HCT116 (cell line): ENCODE measurements at regions not wholly inside any gene's neighbourhood (a gene's known extent, or its start where the extent isn't known, plus 50 kb on each side); places are given as distances from the start of the nearest gene placed in this dataset.

ENCODE experiments used
- ATAC-seq: fragments of 200-7000 bp; cut with Tn5 transposase; 2 replicates; pipeline ENCODE4 v1.9.1; 2020; ENCODE audit warnings: mild to moderate bottlenecking, moderate library complexity
- BruUV-seq: library from RNA; stranded (reverse); fragments of 400-500 nt; replicated peaks from 2 replicates; lab custom pipeline; 2021; lab: Mats Ljungman, UMichigan
- CTCF ChIA-PET: fragments of 300-600 bp; sonication (Branson Sonifier 250); formaldehyde crosslinking; loops from one replicate; lab custom pipeline; 2021; ENCODE audit warnings: antibody characterized with exemption; lab: Charles Lee
- POLR2A ChIA-PET: fragments of 300-600, 350-600 bp; sonication (Branson Sonifier 250); formaldehyde crosslinking; loops from one replicate; lab custom pipeline; 2021; ENCODE audit warnings: antibody characterized with exemption; lab: Charles Lee
- RAD21 ChIA-PET, 2 experiments: fragments of 300-600 bp; sonication (Branson Sonifier 250); formaldehyde crosslinking; loops; one replicate each; lab custom pipeline; 2023; ENCODE audit warnings: low total read pairs in 2 of 2; ENCODE audit not compliant: uncharacterized antibody in 2 of 2, unreplicated experiment in 2 of 2, low non-redundant PET in 1 of 2; lab: Charles Lee
- DNase-seq: peaks from one replicate; pipeline ENCODE4 v3.0.0-alpha.2; 2010; ENCODE audit warnings: low read depth, low spot score
- H2AFZ ChIP-seq: fragments of 200-600 bp; shearing (Covaris generic), sonication (generic); 2 replicates; pipeline ENCODE4 v1.6.1; 2017; ENCODE audit warnings: low read depth, mixed run types, mixed read lengths, antibody characterized with exemption, low read length; ENCODE audit not compliant: poor library complexity, severe bottlenecking
- H3K27ac ChIP-seq: 2 replicates; pipeline ENCODE4 v1.5.1; 2012; ENCODE audit warnings: low read depth, low read length
- H3K27me3 ChIP-seq: fragments of 200-600 bp; sonication (generic); 2 replicates; pipeline ENCODE4 v1.6.1; 2016; ENCODE audit warnings: mixed run types, low read length, mixed read lengths; ENCODE audit not compliant: insufficient read depth
- H3K36me3 ChIP-seq, 2 experiments: fragments of 200-500 bp in 1 of 2; fragments of 200-600 bp in 1 of 2; sonication (Bioruptor generic) in 1 of 2; sonication (generic) in 1 of 2; 2 replicates each; pipeline versions ENCODE4 v1.5.1 to v1.6.1; 2014 to 2016; ENCODE audit warnings: low read length in 2 of 2, inconsistent platforms in 1 of 2, mixed read lengths in 1 of 2, mixed run types in 1 of 2; ENCODE audit not compliant: insufficient read depth in 2 of 2, control insufficient read depth in 1 of 2
- H3K4me1 ChIP-seq, 2 experiments: fragments of 200-600 bp in 1 of 2; sonication (generic) in 1 of 2; 2 replicates each; pipeline versions ENCODE4 v1.5.1 to v1.6.1; 2012 to 2017; ENCODE audit warnings: low read length in 2 of 2, inconsistent platforms in 1 of 2, mild to moderate bottlenecking in 1 of 2, mixed read lengths in 1 of 2, mixed run types in 1 of 2, moderate library complexity in 1 of 2; ENCODE audit not compliant: insufficient read depth in 2 of 2, control insufficient read depth in 1 of 2
- H3K4me2 ChIP-seq: fragments of 200-600 bp; sonication (generic); 2 replicates; pipeline ENCODE4 v1.6.1; 2017; ENCODE audit warnings: mixed run types, low read length, mixed read lengths
- H3K4me3 ChIP-seq, 2 experiments: fragments of 200-600 bp in 1 of 2; sonication (generic) in 1 of 2; replicated peaks in 1 of 2; 2 replicates each; pipeline ENCODE4 v1.5.1; 2011 to 2016; ENCODE audit warnings: low read length in 2 of 2, control low read depth in 1 of 2, low read depth in 1 of 2, mild to moderate bottlenecking in 1 of 2, mixed read lengths in 1 of 2, mixed run types in 1 of 2
- H3K79me2 ChIP-seq: fragments of 200-600 bp; sonication (generic); 2 replicates; pipeline ENCODE4 v1.6.1; 2017; ENCODE audit warnings: mild to moderate bottlenecking, mixed run types, low read length, moderate library complexity, mixed read lengths; ENCODE audit not compliant: insufficient read depth
- H3K9ac ChIP-seq: fragments of 200-600 bp; sonication (generic); 2 replicates; pipeline ENCODE4 v1.6.1; 2016; ENCODE audit warnings: low read length, mixed read lengths
- H3K9me2 ChIP-seq: fragments of 200-600 bp; sonication (generic), shearing (Covaris generic); 2 replicates; pipeline ENCODE4 v1.6.1; 2017; ENCODE audit warnings: mixed run types, mild to moderate bottlenecking, moderate library complexity; ENCODE audit not compliant: insufficient read depth
- H3K9me3 ChIP-seq, 2 experiments: fragments of 200-500 bp in 1 of 2; fragments of 200-600 bp in 1 of 2; sonication (Bioruptor generic) in 1 of 2; sonication (generic) in 1 of 2; 2 replicates each; pipeline ENCODE4 v1.6.1; 2014 to 2017; ENCODE audit warnings: low read length in 2 of 2, mixed read lengths in 2 of 2, inconsistent platforms in 1 of 2, low read depth in 1 of 2, mild to moderate bottlenecking in 1 of 2, mixed run types in 1 of 2, moderate library complexity in 1 of 2; ENCODE audit not compliant: control insufficient read depth in 1 of 2, insufficient read depth in 1 of 2
- H4K20me1 ChIP-seq: fragments of 200-600 bp; sonication (generic), shearing (Covaris generic); 2 replicates; pipeline ENCODE4 v1.6.1; 2017; ENCODE audit warnings: mixed run types, mild to moderate bottlenecking, moderate library complexity; ENCODE audit not compliant: insufficient read depth
- CBX3 ChIP-seq: IDR thresholded peaks from 2 replicates; pipeline ENCODE4 v1.6.1; 2012; ENCODE audit warnings: low read depth
- CEBPB ChIP-seq: IDR thresholded peaks from 2 replicates; pipeline ENCODE4 v1.6.1; 2012; ENCODE audit warnings: low read depth
- ELF1 ChIP-seq: IDR thresholded peaks from 2 replicates; pipeline ENCODE4 v1.6.1; 2012; ENCODE audit warnings: low read depth, borderline replicate concordance
- EZH2phosphoT487 ChIP-seq: fragments of 200-600 bp; IDR thresholded peaks from 2 replicates; pipeline ENCODE4 v1.6.1; 2018; ENCODE audit warnings: antibody characterized with exemption, borderline replicate concordance
- FOSL1 ChIP-seq: IDR thresholded peaks from 2 replicates; pipeline ENCODE4 v1.6.1; 2012; ENCODE audit warnings: low read depth
- JUND ChIP-seq: IDR thresholded peaks from 2 replicates; pipeline ENCODE4 v1.6.1; 2012
- POLR2AphosphoS5 ChIP-seq: IDR thresholded peaks from 2 replicates; pipeline ENCODE4 v1.6.1; 2011; ENCODE audit warnings: mild to moderate bottlenecking, low read depth, low read length, moderate library complexity
- RAD21 ChIP-seq: IDR thresholded peaks from 2 replicates; pipeline ENCODE4 v1.6.1; 2012; ENCODE audit warnings: low read depth, mild to moderate bottlenecking
- SIN3A ChIP-seq: IDR thresholded peaks from 2 replicates; pipeline ENCODE4 v1.6.1; 2012; ENCODE audit warnings: low read depth
- SP1 ChIP-seq: IDR thresholded peaks from 2 replicates; pipeline ENCODE4 v1.6.1; 2012; ENCODE audit warnings: low read depth
- ZFX ChIP-seq: fragments of 450-650 bp; IDR thresholded peaks from 2 replicates; pipeline ENCODE4 v1.6.1; 2017
- ZNF274 ChIP-seq: fragments of 200-500 bp; sonication (Bioruptor generic); IDR thresholded peaks from 2 replicates; pipeline ENCODE4 v1.6.1; 2014; ENCODE audit warnings: mild to moderate bottlenecking, low read depth, low read length, inconsistent platforms
- intact Hi-C: fragments of 100-400 bp; cut with micrococcal nuclease; formaldehyde crosslinking; loops from 2 replicates; pipeline ENCODE4 v1.10.0; 2022
- TF ChIP-seq, protein P1 (sequence below): IDR thresholded peaks from 2 replicates; pipeline ENCODE4 v1.6.1; 2012
- TF ChIP-seq, protein P2 (sequence below): IDR thresholded peaks from 2 replicates; pipeline ENCODE4 v1.6.1; 2011; ENCODE audit warnings: mild to moderate bottlenecking, low read length, moderate library complexity; ENCODE audit not compliant: insufficient replicate concordance; ENCODE audit errors: extremely low read depth
- TF ChIP-seq, protein P3 (sequence below): IDR thresholded peaks from 2 replicates; pipeline ENCODE4 v1.6.1; 2012; ENCODE audit warnings: low read depth

DNA sequence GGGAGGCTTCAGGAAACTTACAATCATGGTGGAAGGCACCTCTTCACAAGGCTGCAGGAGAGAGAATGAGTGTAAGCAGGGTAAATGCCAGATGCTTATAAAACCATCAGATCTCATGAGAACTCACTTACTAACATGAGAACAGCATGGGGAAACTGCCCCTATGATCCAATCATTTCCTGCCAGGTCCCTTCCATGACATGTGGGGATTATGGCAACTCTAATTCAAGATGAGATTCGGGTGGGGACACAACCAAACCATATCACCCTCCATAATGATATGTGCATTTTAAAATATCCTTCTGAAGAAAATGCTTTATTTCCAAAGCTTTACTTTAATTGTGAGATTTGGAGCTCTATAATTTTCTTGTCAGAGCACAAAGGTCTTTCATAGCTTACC lies 154.1 kb upstream of the CENPW start:
- Histone ChIP-seq H3K4me1 (peaks cover 12 to 24% of the 10 kb centered on the region in 2 experiments), H3K9me3 (no peaks in the 10 kb centered on the region), H3K79me2 (no peaks in the 10 kb centered on the region), H3K9ac (no peak overlapping the region), H3K27ac (no peak overlapping the region), H3K36me3 (no peaks in the 10 kb centered on the region), H3K4me3 (no peak overlapping the region), H4K20me1 (no peaks in the 10 kb centered on the region), H3K27me3 (no peaks in the 10 kb centered on the region), H2AFZ (no peak overlapping the region), H3K9me2 (no peaks in the 10 kb centered on the region), H3K4me2 (no peak overlapping the region)
- no peak for ATAC-seq
- ChIA-PET POLR2A (no interaction called here), RAD21 (no interaction called here), CTCF (no interaction called here)
- no peak for TF ChIP-seq POLR2AphosphoS5
- no peak for TF ChIP-seq CBX3
- no peak for TF ChIP-seq SP1
- TF ChIP-seq, protein P1, sequence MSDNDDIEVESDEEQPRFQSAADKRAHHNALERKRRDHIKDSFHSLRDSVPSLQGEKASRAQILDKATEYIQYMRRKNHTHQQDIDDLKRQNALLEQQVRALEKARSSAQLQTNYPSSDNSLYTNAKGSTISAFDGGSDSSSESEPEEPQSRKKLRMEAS = no peak
- TF ChIP-seq, protein P2, sequence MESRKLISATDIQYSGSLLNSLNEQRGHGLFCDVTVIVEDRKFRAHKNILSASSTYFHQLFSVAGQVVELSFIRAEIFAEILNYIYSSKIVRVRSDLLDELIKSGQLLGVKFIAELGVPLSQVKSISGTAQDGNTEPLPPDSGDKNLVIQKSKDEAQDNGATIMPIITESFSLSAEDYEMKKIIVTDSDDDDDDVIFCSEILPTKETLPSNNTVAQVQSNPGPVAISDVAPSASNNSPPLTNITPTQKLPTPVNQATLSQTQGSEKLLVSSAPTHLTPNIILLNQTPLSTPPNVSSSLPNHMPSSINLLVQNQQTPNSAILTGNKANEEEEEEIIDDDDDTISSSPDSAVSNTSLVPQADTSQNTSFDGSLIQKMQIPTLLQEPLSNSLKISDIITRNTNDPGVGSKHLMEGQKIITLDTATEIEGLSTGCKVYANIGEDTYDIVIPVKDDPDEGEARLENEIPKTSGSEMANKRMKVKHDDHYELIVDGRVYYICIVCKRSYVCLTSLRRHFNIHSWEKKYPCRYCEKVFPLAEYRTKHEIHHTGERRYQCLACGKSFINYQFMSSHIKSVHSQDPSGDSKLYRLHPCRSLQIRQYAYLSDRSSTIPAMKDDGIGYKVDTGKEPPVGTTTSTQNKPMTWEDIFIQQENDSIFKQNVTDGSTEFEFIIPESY = no peak
- TF ChIP-seq CEBPB = no peak
- TF ChIP-seq EZH2phosphoT487 = no peak
- TF ChIP-seq JUND = no peak
- TF ChIP-seq ZFX = no peak
- no peak for TF ChIP-seq SIN3A
- no peak for TF ChIP-seq ELF1
- TF ChIP-seq FOSL1 = no peak
- no peak for TF ChIP-seq RAD21
- TF ChIP-seq ZNF274 = no peak
- TF ChIP-seq, protein P3, sequence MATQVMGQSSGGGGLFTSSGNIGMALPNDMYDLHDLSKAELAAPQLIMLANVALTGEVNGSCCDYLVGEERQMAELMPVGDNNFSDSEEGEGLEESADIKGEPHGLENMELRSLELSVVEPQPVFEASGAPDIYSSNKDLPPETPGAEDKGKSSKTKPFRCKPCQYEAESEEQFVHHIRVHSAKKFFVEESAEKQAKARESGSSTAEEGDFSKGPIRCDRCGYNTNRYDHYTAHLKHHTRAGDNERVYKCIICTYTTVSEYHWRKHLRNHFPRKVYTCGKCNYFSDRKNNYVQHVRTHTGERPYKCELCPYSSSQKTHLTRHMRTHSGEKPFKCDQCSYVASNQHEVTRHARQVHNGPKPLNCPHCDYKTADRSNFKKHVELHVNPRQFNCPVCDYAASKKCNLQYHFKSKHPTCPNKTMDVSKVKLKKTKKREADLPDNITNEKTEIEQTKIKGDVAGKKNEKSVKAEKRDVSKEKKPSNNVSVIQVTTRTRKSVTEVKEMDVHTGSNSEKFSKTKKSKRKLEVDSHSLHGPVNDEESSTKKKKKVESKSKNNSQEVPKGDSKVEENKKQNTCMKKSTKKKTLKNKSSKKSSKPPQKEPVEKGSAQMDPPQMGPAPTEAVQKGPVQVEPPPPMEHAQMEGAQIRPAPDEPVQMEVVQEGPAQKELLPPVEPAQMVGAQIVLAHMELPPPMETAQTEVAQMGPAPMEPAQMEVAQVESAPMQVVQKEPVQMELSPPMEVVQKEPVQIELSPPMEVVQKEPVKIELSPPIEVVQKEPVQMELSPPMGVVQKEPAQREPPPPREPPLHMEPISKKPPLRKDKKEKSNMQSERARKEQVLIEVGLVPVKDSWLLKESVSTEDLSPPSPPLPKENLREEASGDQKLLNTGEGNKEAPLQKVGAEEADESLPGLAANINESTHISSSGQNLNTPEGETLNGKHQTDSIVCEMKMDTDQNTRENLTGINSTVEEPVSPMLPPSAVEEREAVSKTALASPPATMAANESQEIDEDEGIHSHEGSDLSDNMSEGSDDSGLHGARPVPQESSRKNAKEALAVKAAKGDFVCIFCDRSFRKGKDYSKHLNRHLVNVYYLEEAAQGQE = no peak
- no TSS peak for BruUV-seq
- intact Hi-C loops = no loop called here
- no peak for DNase-seq
